Bone marrow (tissue), 2 donors: ENCODE measurements at regions not wholly inside any gene's neighbourhood (a gene's known extent, or its start where the extent isn't known, plus 50 kb on each side); places are given as distances from the start of the nearest gene placed in this dataset.
"Not testable (repeated sequence)": the region's sequence is repeated elsewhere in the genome, so short reads cannot be mapped to it uniquely, and the experiment has no call there.

ENCODE experiments used
- DNase-seq, 2 donors: peaks; one replicate each; lab custom pipeline; 2025; lab: John Stamatoyannopoulos, UW

GRCh38 chr4:38334791-38335190 is 329.2 kb upstream of the KLF3 start:
- no peak for DNase-seq

- DNase-seq: not testable (repeated sequence)
Measured at GRCh38 chr4:38338939-38339338, 325.1 kb upstream of the KLF3 start.

- DNase-seq: no peak
Measured at GRCh38 chr4:38343608-38344007, 320.4 kb upstream of the KLF3 start.

- DNase-seq: no peak
Measured at GRCh38 chr4:38344929-38345328, 319.1 kb upstream of the KLF3 start.

- no peak for DNase-seq
Measured at GRCh38 chr4:38347251-38347650, 316.7 kb upstream of the KLF3 start.

GRCh38 chr4:38354421-38354820 is 309.6 kb upstream of the KLF3 start:
- DNase-seq: no peak

GRCh38 chr4:38354872-38355271 is 309.1 kb upstream of the KLF3 start:
- DNase-seq: no peak

- no peak for DNase-seq
Measured at GRCh38 chr4:38356686-38357085, 307.3 kb upstream of the KLF3 start.

- DNase-seq: no peak
Measured at GRCh38 chr4:38357546-38357945, 306.5 kb upstream of the KLF3 start.

GRCh38 chr4:38359113-38359512 is 304.9 kb upstream of the KLF3 start:
- DNase-seq: no peak

- no peak for DNase-seq
Measured at GRCh38 chr4:38360201-38360600, 303.8 kb upstream of the KLF3 start.

GRCh38 chr4:38364383-38364963 is 299.5 kb upstream of the KLF3 start:
- DNase-seq: no peak

GRCh38 chr4:38365261-38365660 is 298.7 kb upstream of the KLF3 start:
- DNase-seq: no peak

- DNase-seq: no peak
Measured at GRCh38 chr4:38365748-38366310, 298.2 kb upstream of the KLF3 start.

- DNase-seq: no peak
Measured at GRCh38 chr4:38366456-38366855, 297.5 kb upstream of the KLF3 start.

- DNase-seq: no peak
Measured at GRCh38 chr4:38366997-38367396, 297.0 kb upstream of the KLF3 start.

GRCh38 chr4:38367642-38368174 is 296.3 kb upstream of the KLF3 start:
- no peak for DNase-seq

- DNase-seq: no peak
Measured at GRCh38 chr4:38368613-38369012, 295.4 kb upstream of the KLF3 start.

GRCh38 chr4:38371391-38371851 is 292.6 kb upstream of the KLF3 start:
- DNase-seq: no peak

- no peak for DNase-seq
Measured at GRCh38 chr4:38373375-38373774, 290.6 kb upstream of the KLF3 start.

GRCh38 chr4:38377195-38377594 is 286.8 kb upstream of the KLF3 start:
- no peak for DNase-seq

GRCh38 chr4:38378478-38378877 is 285.5 kb upstream of the KLF3 start:
- no peak for DNase-seq

GRCh38 chr4:38381788-38382187 is 282.2 kb upstream of the KLF3 start:
- no peak for DNase-seq

GRCh38 chr4:38382520-38382919 is 281.5 kb upstream of the KLF3 start:
- no peak for DNase-seq
